ENCODE measurements at regions not wholly inside any gene's neighbourhood (a gene's known extent, or its start where the extent isn't known, plus 50 kb on each side); places are given as distances from the start of the nearest gene placed in this dataset.

- no peak overlapping the region for H3K27ac Mint-ChIP-seq
- H3K4me1 Mint-ChIP-seq, result peaks cover 56% of the 10 kb centered on the region
- DNase-seq (ENCODE audit: low spot score in 2 of 2, unreplicated experiment in 2 of 2), result no peak
- H3K4me3 Mint-ChIP-seq, result no peak overlapping the region
- H3K9me3 Mint-ChIP-seq, result peaks cover 15% of the 10 kb centered on the region
- no peaks in the 10 kb centered on the region for H3K27me3 Mint-ChIP-seq (ENCODE audit: low read depth)
- H3K36me3 Mint-ChIP-seq, result peaks cover 1% of the 10 kb centered on the region
- TF ChIP-seq, protein P1, sequence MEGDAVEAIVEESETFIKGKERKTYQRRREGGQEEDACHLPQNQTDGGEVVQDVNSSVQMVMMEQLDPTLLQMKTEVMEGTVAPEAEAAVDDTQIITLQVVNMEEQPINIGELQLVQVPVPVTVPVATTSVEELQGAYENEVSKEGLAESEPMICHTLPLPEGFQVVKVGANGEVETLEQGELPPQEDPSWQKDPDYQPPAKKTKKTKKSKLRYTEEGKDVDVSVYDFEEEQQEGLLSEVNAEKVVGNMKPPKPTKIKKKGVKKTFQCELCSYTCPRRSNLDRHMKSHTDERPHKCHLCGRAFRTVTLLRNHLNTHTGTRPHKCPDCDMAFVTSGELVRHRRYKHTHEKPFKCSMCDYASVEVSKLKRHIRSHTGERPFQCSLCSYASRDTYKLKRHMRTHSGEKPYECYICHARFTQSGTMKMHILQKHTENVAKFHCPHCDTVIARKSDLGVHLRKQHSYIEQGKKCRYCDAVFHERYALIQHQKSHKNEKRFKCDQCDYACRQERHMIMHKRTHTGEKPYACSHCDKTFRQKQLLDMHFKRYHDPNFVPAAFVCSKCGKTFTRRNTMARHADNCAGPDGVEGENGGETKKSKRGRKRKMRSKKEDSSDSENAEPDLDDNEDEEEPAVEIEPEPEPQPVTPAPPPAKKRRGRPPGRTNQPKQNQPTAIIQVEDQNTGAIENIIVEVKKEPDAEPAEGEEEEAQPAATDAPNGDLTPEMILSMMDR (IDR thresholded peaks at IDR 0.05; ENCODE audit: unreplicated experiment), result no peak
Measured at GRCh38 chr13:105341758-105342157, 1193.7 kb downstream of the EFNB2 start.

- no peak overlapping the region for H3K4me3 Mint-ChIP-seq
Measured at GRCh38 chr13:105341256-105341655, 1194.2 kb downstream of the EFNB2 start.

GRCh38 chr13:105340061-105340606 is 1195.3 kb downstream of the EFNB2 start:
- Mint-ChIP-seq H3K4me3 (no peak overlapping the region), H3K9me3 (peaks cover 20% of the 10 kb centered on the region), H3K27me3 (ENCODE audit: low read depth) (no peaks in the 10 kb centered on the region), H3K36me3 (peaks cover 2% of the 10 kb centered on the region), H3K27ac (peak overlapping the region; percentile 52), H3K4me1 (peaks cover 48% of the 10 kb centered on the region)
- TF ChIP-seq, protein P1 (IDR thresholded peaks at IDR 0.05; ENCODE audit: unreplicated experiment), result no peak
- no peak for DNase-seq (ENCODE audit: low spot score in 2 of 2, unreplicated experiment in 2 of 2)

More at GRCh38 chr13:105341256-105341655, 1194.2 kb downstream of the EFNB2 start:
- H3K4me1 Mint-ChIP-seq, result peaks cover 59% of the 10 kb centered on the region
- H3K27ac Mint-ChIP-seq, result no peak overlapping the region
- TF ChIP-seq, protein P1 (IDR thresholded peaks at IDR 0.05; ENCODE audit: unreplicated experiment), result no peak
- H3K9me3 Mint-ChIP-seq, result peaks cover 17% of the 10 kb centered on the region
- H3K27me3 Mint-ChIP-seq (ENCODE audit: low read depth), result no peaks in the 10 kb centered on the region
- no peaks in the 10 kb centered on the region for H3K36me3 Mint-ChIP-seq
- DNase-seq (ENCODE audit: low spot score in 2 of 2, unreplicated experiment in 2 of 2), result no peak

- peaks cover 2% of the 10 kb centered on the region for H3K36me3 Mint-ChIP-seq
- H3K4me3 Mint-ChIP-seq, result no peak overlapping the region
- DNase-seq (ENCODE audit: low spot score in 2 of 2, unreplicated experiment in 2 of 2), result no peak
- peaks cover 20% of the 10 kb centered on the region for H3K9me3 Mint-ChIP-seq
- no peak overlapping the region for H3K27ac Mint-ChIP-seq
- TF ChIP-seq, protein P1 (IDR thresholded peaks at IDR 0.05; ENCODE audit: unreplicated experiment), result no peak
- H3K4me1 Mint-ChIP-seq, result peaks cover 40% of the 10 kb centered on the region
- H3K27me3 Mint-ChIP-seq (ENCODE audit: low read depth), result no peaks in the 10 kb centered on the region
Measured at GRCh38 chr13:105338773-105339172, 1196.7 kb downstream of the EFNB2 start.

DNA sequence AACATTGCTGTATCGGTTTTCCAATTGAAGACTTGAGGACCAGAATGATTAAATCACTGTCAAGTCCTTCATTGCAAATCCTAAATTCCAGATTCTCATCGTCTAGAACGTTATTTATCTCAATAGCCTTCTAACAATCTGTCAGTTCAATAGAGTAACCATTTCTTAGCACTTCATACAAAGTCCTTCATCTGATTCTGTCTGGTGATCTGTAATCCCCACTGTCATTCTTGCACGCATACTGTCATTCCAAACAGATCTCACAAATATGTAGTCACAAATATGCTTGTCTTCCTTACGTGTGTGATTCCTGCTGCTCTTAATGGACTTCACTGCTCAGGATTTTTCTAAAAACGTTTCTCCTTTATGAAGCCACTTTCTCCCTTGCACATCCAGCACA is 1197.5 kb downstream of the EFNB2 start:
- Mint-ChIP-seq H3K4me1 (peaks cover 35% of the 10 kb centered on the region), H3K27me3 (ENCODE audit: low read depth) (no peaks in the 10 kb centered on the region), H3K4me3 (no peak overlapping the region), H3K36me3 (peaks cover 2% of the 10 kb centered on the region), H3K9me3 (peaks cover 20% of the 10 kb centered on the region), H3K27ac (peak overlapping the region; percentile 4)
- TF ChIP-seq, protein P1 (IDR thresholded peaks at IDR 0.05; ENCODE audit: unreplicated experiment), result no peak
- no peak for DNase-seq (ENCODE audit: low spot score in 2 of 2, unreplicated experiment in 2 of 2)
